IMR-90 (cell line): ENCODE measurements at regions not wholly inside any gene's neighbourhood (a gene's known extent, or its start where the extent isn't known, plus 50 kb on each side); places are given as distances from the start of the nearest gene placed in this dataset.

Experiments used
- ATAC-seq: fragments of 200-7000 bp; cut with Tn5 transposase; 2 replicates; pipeline ENCODE4 v1.9.1; 2020; ENCODE audit warnings: low read depth, mild to moderate bottlenecking, moderate library complexity
- BruUV-seq: library from RNA; stranded (reverse); fragments of 400-500 nt; replicated peaks from 2 replicates; lab custom pipeline; 2021; lab: Mats Ljungman, UMichigan
- CTCF ChIA-PET: fragments of 300-600 bp; formaldehyde crosslinking; extraction: SDS; loops from one replicate; lab custom pipeline; 2021; ENCODE audit warnings: antibody characterized with exemption; lab: Yijun Ruan, JAX
- POLR2A ChIA-PET: fragments of 300-600 bp; sonication (Branson Sonifier 250); formaldehyde crosslinking; loops from one replicate; lab custom pipeline; 2022; ENCODE audit warnings: antibody characterized with exemption; ENCODE audit not compliant: unreplicated experiment; lab: Charles Lee
- DNase-seq: peaks from one replicate; pipeline ENCODE4 v3.0.0; 2013
- H2AFZ ChIP-seq: replicated peaks from 2 replicates; pipeline ENCODE3; 2013; ENCODE audit warnings: low read length, mild to moderate bottlenecking; ENCODE audit not compliant: poor library complexity
- H2AK5ac ChIP-seq: 2 replicates; pipeline ENCODE4 v1.6.1; 2013; ENCODE audit warnings: low read depth, low read length, inconsistent platforms
- H2AK9ac ChIP-seq: replicated peaks from 2 replicates; pipeline ENCODE3; 2013; ENCODE audit warnings: mild to moderate bottlenecking, low read depth, low read length, moderate library complexity; ENCODE audit not compliant: poor library complexity
- H2BK120ac ChIP-seq: 2 replicates; pipeline ENCODE4 v1.6.1; 2013; ENCODE audit warnings: low read depth, low read length, inconsistent platforms
- H2BK15ac ChIP-seq: 3 replicates; pipeline ENCODE4 v1.6.1; 2013; ENCODE audit warnings: low read depth, low read length, inconsistent platforms
- H2BK20ac ChIP-seq: 2 replicates; pipeline ENCODE4 v1.6.1; 2013; ENCODE audit warnings: low read depth, mild to moderate bottlenecking, inconsistent platforms, low read length, moderate library complexity
- H2BK5ac ChIP-seq: 2 replicates; pipeline ENCODE4 v1.6.1; 2013; ENCODE audit warnings: mild to moderate bottlenecking, low read depth, low read length, inconsistent platforms; ENCODE audit not compliant: poor library complexity, severe bottlenecking
- H3K14ac ChIP-seq: replicated peaks from 2 replicates; pipeline ENCODE4 v1.6.1; 2013; ENCODE audit warnings: low read depth, low read length, inconsistent platforms
- H3K18ac ChIP-seq: 2 replicates; pipeline ENCODE4 v1.6.1; 2013; ENCODE audit warnings: low read depth, low read length, control low read depth
- H3K23ac ChIP-seq: 2 replicates; pipeline ENCODE4 v1.6.1; 2013; ENCODE audit warnings: low read depth, low read length, inconsistent platforms
- H3K27ac ChIP-seq: 2 replicates; pipeline ENCODE4 v1.5.1; 2013; ENCODE audit warnings: mild to moderate bottlenecking, control low read depth, low read length; ENCODE audit not compliant: insufficient read depth
- H3K27me3 ChIP-seq: 2 replicates; pipeline ENCODE4 v1.6.1; 2013; ENCODE audit warnings: low read length; ENCODE audit not compliant: control insufficient read depth, insufficient read depth
- H3K36me3 ChIP-seq: 2 replicates; pipeline ENCODE4 v1.6.1; 2013; ENCODE audit warnings: low read length, mixed read lengths; ENCODE audit not compliant: control insufficient read depth, insufficient read depth
- H3K4ac ChIP-seq: 2 replicates; pipeline ENCODE4 v1.6.1; 2013; ENCODE audit warnings: low read depth, low read length, inconsistent platforms
- H3K4me1 ChIP-seq: 2 replicates; pipeline ENCODE4 v1.6.1; 2013; ENCODE audit warnings: low read length, mixed read lengths; ENCODE audit not compliant: control insufficient read depth, insufficient read depth
- H3K4me2 ChIP-seq: 2 replicates; pipeline ENCODE4 v1.6.1; 2013; ENCODE audit warnings: low read depth, mild to moderate bottlenecking, control low read depth, low read length, moderate library complexity
- H3K4me3 ChIP-seq: 2 replicates; pipeline ENCODE4 v1.5.1; 2013; ENCODE audit warnings: low read depth, mild to moderate bottlenecking, control low read depth, low read length, moderate library complexity; ENCODE audit not compliant: insufficient read depth
- H3K56ac ChIP-seq: 2 replicates; pipeline ENCODE4 v1.6.1; 2013; ENCODE audit warnings: low read length, inconsistent platforms; ENCODE audit not compliant: insufficient read depth; ENCODE audit errors: extremely low read depth
- H3K79me1 ChIP-seq, 2 experiments: 2 replicates each; pipeline ENCODE4 v1.6.1; 2013; ENCODE audit warnings: low read length in 2 of 2, inconsistent platforms in 1 of 2, low read depth in 1 of 2
- H3K9ac ChIP-seq: 2 replicates; pipeline ENCODE4 v1.6.1; 2013; ENCODE audit warnings: low read depth, low read length, control low read depth
- H3K9me1 ChIP-seq: 2 replicates; pipeline ENCODE4 v1.6.1; 2013; ENCODE audit warnings: low read length, inconsistent platforms; ENCODE audit not compliant: insufficient read depth
- H3K9me3 ChIP-seq: 2 replicates; pipeline ENCODE4 v1.6.1; 2013; ENCODE audit warnings: low read length; ENCODE audit not compliant: control insufficient read depth, insufficient read depth
- H4K20me1 ChIP-seq: 2 replicates; pipeline ENCODE4 v1.6.1; 2013; ENCODE audit warnings: low read length, inconsistent platforms; ENCODE audit not compliant: insufficient read depth
- H4K5ac ChIP-seq: 2 replicates; pipeline ENCODE4 v1.6.1; 2013; ENCODE audit warnings: mild to moderate bottlenecking, low read depth, low read length, control low read depth
- H4K8ac ChIP-seq, 2 experiments: 2 replicates each; pipeline ENCODE4 v1.6.1; 2013; ENCODE audit warnings: low read depth in 2 of 2, low read length in 2 of 2, control low read depth in 1 of 2, inconsistent platforms in 1 of 2
- H4K91ac ChIP-seq: 2 replicates; pipeline ENCODE4 v1.6.1; 2013; ENCODE audit warnings: low read depth, low read length, inconsistent platforms; ENCODE audit not compliant: insufficient read depth
- CHD1 ChIP-seq: IDR thresholded peaks from 2 replicates; pipeline ENCODE4 v1.6.1; 2012; ENCODE audit warnings: low read depth, low read length, improper control_type of control experiment
- FOS ChIP-seq: fragments of 150-350 bp; IDR thresholded peaks from 2 replicates; pipeline ENCODE4 v1.6.1; 2016; ENCODE audit warnings: low read depth, low read length
- MAZ ChIP-seq: IDR thresholded peaks from 2 replicates; pipeline ENCODE4 v1.6.1; 2012; ENCODE audit warnings: low read depth, mild to moderate bottlenecking, low read length, improper control_type of control experiment, moderate library complexity, borderline replicate concordance
- MXI1 ChIP-seq: IDR thresholded peaks from 2 replicates; pipeline ENCODE4 v1.6.1; 2012; ENCODE audit warnings: low read depth, mild to moderate bottlenecking, low read length, moderate library complexity, borderline replicate concordance
- POLR2A ChIP-seq: IDR thresholded peaks from 2 replicates; pipeline ENCODE4 v1.6.1; 2012; ENCODE audit warnings: mild to moderate bottlenecking, low read depth, low read length
- RAD21 ChIP-seq: IDR thresholded peaks from 2 replicates; pipeline ENCODE4 v1.6.1; 2012; ENCODE audit warnings: low read length, improper control_type of control experiment
- RCOR1 ChIP-seq: IDR thresholded peaks from 2 replicates; pipeline ENCODE4 v1.6.1; 2012; ENCODE audit warnings: mild to moderate bottlenecking, low read length, improper control_type of control experiment; ENCODE audit not compliant: insufficient replicate concordance
- RFX5 ChIP-seq: IDR thresholded peaks from 2 replicates; pipeline ENCODE4 v1.8.0; 2012; ENCODE audit warnings: low read depth, mild to moderate bottlenecking, low read length, moderate library complexity
- SMC3 ChIP-seq: fragments of 150-350 bp; IDR thresholded peaks from 2 replicates; pipeline ENCODE4 v1.6.1; 2016; ENCODE audit warnings: low read depth, mild to moderate bottlenecking, antibody characterized with exemption, low read length, moderate library complexity
- WGBS, 2 experiments: methylation state at CpG; one replicate each; pipeline versions ENCODE4 v1.1.5 to v1.1.7; 2013; ENCODE audit warnings: missing lambda C conversion rate in 2 of 2; ENCODE audit not compliant: insufficient read length in 1 of 2; ENCODE audit errors: extremely low coverage in 2 of 2; 5-methylcytosine and 5-hydroxymethylcytosine counted together
- dilution Hi-C: fragments of 300-500 bp; cut with HindIII; formaldehyde crosslinking; loops from one replicate; pipeline ENCODE4 v1.14.3; 2018; ENCODE audit warnings: low sequenced_read_pairs; ENCODE audit not compliant: unreplicated experiment
- in situ Hi-C: fragments of 300-500 bp; cut with MboI; formaldehyde crosslinking; loops from 3 replicates; pipeline ENCODE4 v1.14.3; 2019; ENCODE audit warnings: low sequenced_read_pairs, inconsistent platforms, mixed read lengths
- intact Hi-C: fragments of 100-400 bp; cut with micrococcal nuclease; formaldehyde crosslinking; loops from 2 replicates; pipeline ENCODE4 v1.10.0; 2022
- TF ChIP-seq, protein P1 (sequence below): fragments of 150-350 bp; IDR thresholded peaks from 2 replicates; pipeline ENCODE4 v1.6.1; 2016; ENCODE audit warnings: low read depth, mild to moderate bottlenecking, low read length, moderate library complexity, borderline replicate concordance
- TF ChIP-seq, protein P2 (sequence below): fragments of 150-350 bp; IDR thresholded peaks from 2 replicates; pipeline ENCODE4 v1.6.1; 2017; ENCODE audit warnings: mild to moderate bottlenecking, antibody characterized with exemption, low read length, low read depth
- TF ChIP-seq, protein P3 (sequence below): conservative IDR thresholded peaks from 2 replicates; pipeline ENCODE4 v1.5.1; 2012; ENCODE audit warnings: mild to moderate bottlenecking, low read depth, low read length, improper control_type of control experiment

DNA sequence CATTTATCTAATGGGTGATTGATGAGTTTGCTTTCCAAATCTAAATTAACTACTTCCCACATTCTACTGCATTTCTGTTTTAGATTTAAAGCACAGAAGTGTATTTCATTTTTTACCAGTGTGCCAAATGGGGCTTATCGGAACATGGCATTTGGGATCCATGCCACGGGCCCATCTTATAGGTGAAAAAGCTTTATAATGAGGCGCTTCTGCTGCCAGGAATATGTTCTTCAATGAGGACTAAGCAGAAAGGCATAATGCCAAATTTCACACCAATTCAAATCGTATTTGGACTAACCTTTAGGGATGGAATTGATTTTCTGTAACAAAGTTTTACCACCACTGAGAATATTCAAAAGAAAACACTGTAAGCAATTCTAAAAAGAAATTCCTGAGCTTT, 803.5 kb upstream of the FLRT2 start:
- Histone ChIP-seq H4K8ac (no peak overlapping the region), H3K36me3 (no peaks in the 10 kb centered on the region), H3K4me2 (no peak overlapping the region), H3K9me3 (0 out of 2 replicates have a peak, but pooled peaks cover 2% of the 10 kb centered on the region), H2BK20ac (no peak overlapping the region), H3K4me3 (no peak overlapping the region), H3K27ac (no peak overlapping the region), H3K14ac (no peak overlapping the region), H2BK15ac (no peak overlapping the region), H3K23ac (no peak overlapping the region), H2AK9ac (no peak overlapping the region), H3K56ac (no peak overlapping the region), H4K20me1 (no peaks in the 10 kb centered on the region), H2AK5ac (no peak overlapping the region), H4K5ac (no peak overlapping the region), H3K4me1 (no peaks in the 10 kb centered on the region), H3K4ac (no peak overlapping the region), H2BK120ac (no peak overlapping the region), H3K27me3 (no peaks in the 10 kb centered on the region), H3K18ac (no peak overlapping the region), H3K9me1 (no peaks in the 10 kb centered on the region), H2AFZ (no peak overlapping the region), H2BK5ac (no peak overlapping the region), H3K79me1 (no peaks in the 10 kb centered on the region), H4K91ac (no peak overlapping the region), H3K9ac (no peak overlapping the region)
- no peak for ATAC-seq
- intact Hi-C loops, result no loop called here
- CTCF ChIA-PET, result no interaction called here
- no CpG with 5 or more reads among the region's 4 CpGs for WGBS, 2 experiments
- dilution Hi-C loops, result no loop called here
- TF ChIP-seq SMC3 (no peak), RCOR1 (no peak), RAD21 (no peak), CHD1 (no peak), MAZ (no peak), FOS (no peak), MXI1 (no peak), POLR2A (no peak), RFX5 (no peak)
- TF ChIP-seq, protein P1, sequence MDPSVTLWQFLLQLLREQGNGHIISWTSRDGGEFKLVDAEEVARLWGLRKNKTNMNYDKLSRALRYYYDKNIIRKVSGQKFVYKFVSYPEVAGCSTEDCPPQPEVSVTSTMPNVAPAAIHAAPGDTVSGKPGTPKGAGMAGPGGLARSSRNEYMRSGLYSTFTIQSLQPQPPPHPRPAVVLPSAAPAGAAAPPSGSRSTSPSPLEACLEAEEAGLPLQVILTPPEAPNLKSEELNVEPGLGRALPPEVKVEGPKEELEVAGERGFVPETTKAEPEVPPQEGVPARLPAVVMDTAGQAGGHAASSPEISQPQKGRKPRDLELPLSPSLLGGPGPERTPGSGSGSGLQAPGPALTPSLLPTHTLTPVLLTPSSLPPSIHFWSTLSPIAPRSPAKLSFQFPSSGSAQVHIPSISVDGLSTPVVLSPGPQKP, result no peak
- TF ChIP-seq, protein P2, sequence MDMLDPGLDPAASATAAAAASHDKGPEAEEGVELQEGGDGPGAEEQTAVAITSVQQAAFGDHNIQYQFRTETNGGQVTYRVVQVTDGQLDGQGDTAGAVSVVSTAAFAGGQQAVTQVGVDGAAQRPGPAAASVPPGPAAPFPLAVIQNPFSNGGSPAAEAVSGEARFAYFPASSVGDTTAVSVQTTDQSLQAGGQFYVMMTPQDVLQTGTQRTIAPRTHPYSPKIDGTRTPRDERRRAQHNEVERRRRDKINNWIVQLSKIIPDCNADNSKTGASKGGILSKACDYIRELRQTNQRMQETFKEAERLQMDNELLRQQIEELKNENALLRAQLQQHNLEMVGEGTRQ, result no peak
- TF ChIP-seq, protein P3, sequence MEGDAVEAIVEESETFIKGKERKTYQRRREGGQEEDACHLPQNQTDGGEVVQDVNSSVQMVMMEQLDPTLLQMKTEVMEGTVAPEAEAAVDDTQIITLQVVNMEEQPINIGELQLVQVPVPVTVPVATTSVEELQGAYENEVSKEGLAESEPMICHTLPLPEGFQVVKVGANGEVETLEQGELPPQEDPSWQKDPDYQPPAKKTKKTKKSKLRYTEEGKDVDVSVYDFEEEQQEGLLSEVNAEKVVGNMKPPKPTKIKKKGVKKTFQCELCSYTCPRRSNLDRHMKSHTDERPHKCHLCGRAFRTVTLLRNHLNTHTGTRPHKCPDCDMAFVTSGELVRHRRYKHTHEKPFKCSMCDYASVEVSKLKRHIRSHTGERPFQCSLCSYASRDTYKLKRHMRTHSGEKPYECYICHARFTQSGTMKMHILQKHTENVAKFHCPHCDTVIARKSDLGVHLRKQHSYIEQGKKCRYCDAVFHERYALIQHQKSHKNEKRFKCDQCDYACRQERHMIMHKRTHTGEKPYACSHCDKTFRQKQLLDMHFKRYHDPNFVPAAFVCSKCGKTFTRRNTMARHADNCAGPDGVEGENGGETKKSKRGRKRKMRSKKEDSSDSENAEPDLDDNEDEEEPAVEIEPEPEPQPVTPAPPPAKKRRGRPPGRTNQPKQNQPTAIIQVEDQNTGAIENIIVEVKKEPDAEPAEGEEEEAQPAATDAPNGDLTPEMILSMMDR, result no peak
- in situ Hi-C loops, result no loop called here
- no TSS peak for BruUV-seq
- no peak for DNase-seq
- POLR2A ChIA-PET, result no interaction called here
